ENCODE measurements at regions not wholly inside any gene's neighbourhood (a gene's known extent, or its start where the extent isn't known, plus 50 kb on each side); places are given as distances from the start of the nearest gene placed in this dataset.

DNA sequence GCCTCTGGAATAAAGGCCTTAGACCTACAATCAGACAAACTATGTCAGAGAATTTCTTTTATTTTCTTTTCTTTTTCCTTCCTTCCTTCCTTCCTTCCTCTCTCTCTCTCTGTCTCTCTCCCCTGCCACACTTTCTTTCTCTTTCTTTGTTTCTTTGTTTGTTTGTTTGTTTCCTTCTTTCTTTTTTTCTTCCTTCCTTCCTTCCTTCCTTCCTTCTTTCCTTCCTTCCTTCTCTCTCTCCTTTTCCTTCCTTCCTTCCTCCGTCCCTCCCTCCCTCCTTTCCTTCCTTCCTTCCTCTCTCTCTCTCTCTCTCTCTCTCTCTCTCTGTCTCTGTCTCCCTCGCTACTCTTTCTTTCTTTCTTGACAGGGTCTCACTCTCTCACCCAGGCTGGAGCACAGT lies 242.6 kb downstream of the GATA3 start:
- H3K36me3 Mint-ChIP-seq (ENCODE audit: insufficient read depth), result no peaks in the 10 kb centered on the region
- H3K9me3 Mint-ChIP-seq (ENCODE audit: low read depth), result no peaks in the 10 kb centered on the region
- no peak for DNase-seq (ENCODE audit: low spot score, unreplicated experiment)
- H3K27ac Mint-ChIP-seq, result no peak overlapping the region
- H3K4me3 Mint-ChIP-seq (ENCODE audit: low read depth), result no peak overlapping the region
- peaks cover 6% of the 10 kb centered on the region for H3K4me1 Mint-ChIP-seq (ENCODE audit: low read depth)
- peaks cover 77% of the 10 kb centered on the region for H3K27me3 Mint-ChIP-seq
- TF ChIP-seq, protein P1, sequence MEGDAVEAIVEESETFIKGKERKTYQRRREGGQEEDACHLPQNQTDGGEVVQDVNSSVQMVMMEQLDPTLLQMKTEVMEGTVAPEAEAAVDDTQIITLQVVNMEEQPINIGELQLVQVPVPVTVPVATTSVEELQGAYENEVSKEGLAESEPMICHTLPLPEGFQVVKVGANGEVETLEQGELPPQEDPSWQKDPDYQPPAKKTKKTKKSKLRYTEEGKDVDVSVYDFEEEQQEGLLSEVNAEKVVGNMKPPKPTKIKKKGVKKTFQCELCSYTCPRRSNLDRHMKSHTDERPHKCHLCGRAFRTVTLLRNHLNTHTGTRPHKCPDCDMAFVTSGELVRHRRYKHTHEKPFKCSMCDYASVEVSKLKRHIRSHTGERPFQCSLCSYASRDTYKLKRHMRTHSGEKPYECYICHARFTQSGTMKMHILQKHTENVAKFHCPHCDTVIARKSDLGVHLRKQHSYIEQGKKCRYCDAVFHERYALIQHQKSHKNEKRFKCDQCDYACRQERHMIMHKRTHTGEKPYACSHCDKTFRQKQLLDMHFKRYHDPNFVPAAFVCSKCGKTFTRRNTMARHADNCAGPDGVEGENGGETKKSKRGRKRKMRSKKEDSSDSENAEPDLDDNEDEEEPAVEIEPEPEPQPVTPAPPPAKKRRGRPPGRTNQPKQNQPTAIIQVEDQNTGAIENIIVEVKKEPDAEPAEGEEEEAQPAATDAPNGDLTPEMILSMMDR (IDR thresholded peaks at IDR 0.05; ENCODE audit: unreplicated experiment), result no peak

DNA sequence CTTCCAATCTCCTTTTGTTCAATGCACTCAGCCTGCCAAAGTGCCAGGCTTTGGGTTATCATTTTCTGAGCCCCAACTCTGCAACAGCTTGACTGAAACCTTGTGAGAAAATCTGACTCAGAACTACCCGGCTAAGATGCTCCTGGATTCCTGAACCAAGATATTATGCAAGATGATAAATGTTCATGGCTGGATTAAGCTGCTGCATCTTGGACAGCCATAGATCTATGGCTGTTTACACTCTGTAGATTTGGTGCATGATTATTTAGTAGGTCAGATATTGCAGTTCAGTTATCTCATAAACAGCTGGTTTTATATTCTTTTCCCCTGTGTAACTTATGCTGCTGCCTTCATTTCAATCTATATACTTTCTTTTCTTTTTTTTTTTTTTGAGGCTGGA lies 243.5 kb downstream of the GATA3 start:
- Mint-ChIP-seq H3K4me3 (ENCODE audit: low read depth) (no peak overlapping the region), H3K4me1 (ENCODE audit: low read depth) (peaks cover 6% of the 10 kb centered on the region), H3K27me3 (peaks cover 80% of the 10 kb centered on the region), H3K9me3 (ENCODE audit: low read depth) (no peaks in the 10 kb centered on the region), H3K36me3 (ENCODE audit: insufficient read depth) (no peaks in the 10 kb centered on the region), H3K27ac (no peak overlapping the region)
- no peak for DNase-seq (ENCODE audit: low spot score, unreplicated experiment)
- TF ChIP-seq, protein P1 (IDR thresholded peaks at IDR 0.05; ENCODE audit: unreplicated experiment), result no peak

DNA sequence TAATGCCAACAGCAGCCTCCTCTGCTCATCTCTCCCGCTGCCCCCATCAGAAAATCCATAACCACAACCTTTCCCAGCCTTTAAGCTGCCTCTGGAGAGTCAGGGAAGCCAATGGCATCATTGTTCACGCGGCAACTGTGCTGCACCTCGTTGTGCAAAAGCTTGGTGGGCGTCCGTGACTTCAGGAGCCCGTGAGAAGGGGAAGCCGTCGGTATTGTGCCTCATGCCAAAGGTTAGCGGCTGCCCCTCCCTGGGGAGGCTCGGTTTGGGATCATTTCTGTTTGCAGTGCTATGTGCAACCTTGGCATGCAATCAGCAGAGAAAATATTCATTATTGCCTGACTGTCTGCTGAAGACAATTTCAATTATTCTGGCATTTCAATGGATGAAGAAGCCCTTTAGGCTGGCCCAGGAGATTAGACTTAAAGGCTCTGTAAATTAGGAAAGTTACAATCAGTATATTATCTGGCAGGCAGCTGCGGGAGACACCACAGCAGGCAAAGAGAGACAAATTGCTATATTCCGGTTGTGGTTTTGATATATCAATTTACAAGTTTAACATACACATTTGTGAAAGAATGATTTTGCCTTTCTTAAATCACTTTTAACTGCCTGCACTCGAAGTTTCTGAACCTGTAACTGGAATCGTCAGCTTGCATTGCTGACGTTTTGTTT lies 244.5 kb downstream of the GATA3 start:
- Mint-ChIP-seq H3K27ac (no peak overlapping the region), H3K4me1 (ENCODE audit: low read depth) (peaks cover 6% of the 10 kb centered on the region), H3K27me3 (peaks cover 83% of the 10 kb centered on the region), H3K36me3 (ENCODE audit: insufficient read depth) (no peaks in the 10 kb centered on the region), H3K9me3 (ENCODE audit: low read depth) (no peaks in the 10 kb centered on the region), H3K4me3 (ENCODE audit: low read depth) (no peak overlapping the region)
- no peak for DNase-seq (ENCODE audit: low spot score, unreplicated experiment)
- TF ChIP-seq, protein P1 (IDR thresholded peaks at IDR 0.05; ENCODE audit: unreplicated experiment), result no peak

DNA sequence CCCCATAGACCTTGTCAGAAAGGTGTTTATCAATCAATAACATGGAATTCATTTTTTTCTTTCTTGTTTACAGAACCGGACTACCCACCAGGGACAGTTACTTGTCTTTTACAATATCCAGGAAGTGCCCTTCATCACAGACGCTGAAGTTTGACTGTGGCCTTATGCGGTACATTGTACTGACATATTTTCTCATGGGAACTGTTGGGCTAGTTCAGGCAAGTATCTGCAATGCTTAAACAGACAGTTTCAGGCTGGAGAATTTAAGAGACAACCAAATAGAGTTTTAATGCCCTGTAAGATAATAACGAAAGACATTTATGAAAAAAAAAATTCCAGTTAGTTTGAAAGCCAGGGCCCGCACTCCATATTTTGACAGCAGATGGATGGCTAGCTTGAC lies 246.4 kb downstream of the GATA3 start:
- no peak for DNase-seq (ENCODE audit: low spot score, unreplicated experiment)
- Mint-ChIP-seq H3K4me1 (ENCODE audit: low read depth) (peaks cover 6% of the 10 kb centered on the region), H3K9me3 (ENCODE audit: low read depth) (peaks cover 4% of the 10 kb centered on the region), H3K27me3 (peaks cover 84% of the 10 kb centered on the region), H3K4me3 (ENCODE audit: low read depth) (no peak overlapping the region), H3K36me3 (ENCODE audit: insufficient read depth) (no peaks in the 10 kb centered on the region), H3K27ac (no peak overlapping the region)
- TF ChIP-seq, protein P1 (IDR thresholded peaks at IDR 0.05; ENCODE audit: unreplicated experiment), result no peak

DNA sequence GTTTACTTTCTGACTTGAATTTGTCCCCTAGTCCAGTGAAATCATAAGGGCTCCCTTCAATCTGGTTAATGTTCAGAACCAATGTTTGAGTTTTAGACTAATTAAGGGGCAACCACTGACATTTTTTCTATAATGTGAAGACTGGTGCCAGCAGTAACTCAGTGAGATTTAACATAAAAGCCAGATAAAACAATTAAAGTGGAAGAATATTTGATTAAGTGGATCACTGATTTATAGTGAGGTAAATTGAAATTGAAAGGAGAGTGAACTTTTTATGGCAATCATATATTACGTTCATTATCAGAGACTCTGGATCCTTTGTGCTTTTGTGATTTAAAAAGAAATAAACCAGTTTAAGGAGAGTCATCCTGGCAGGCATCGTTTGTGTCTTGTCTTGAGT lies 246.8 kb downstream of the GATA3 start:
- TF ChIP-seq, protein P1 (IDR thresholded peaks at IDR 0.05; ENCODE audit: unreplicated experiment), result no peak
- no peak for DNase-seq (ENCODE audit: low spot score, unreplicated experiment)
- Mint-ChIP-seq H3K27me3 (peaks cover 84% of the 10 kb centered on the region), H3K9me3 (ENCODE audit: low read depth) (peaks cover 4% of the 10 kb centered on the region), H3K27ac (no peak overlapping the region), H3K4me3 (ENCODE audit: low read depth) (no peak overlapping the region), H3K36me3 (ENCODE audit: insufficient read depth) (no peaks in the 10 kb centered on the region), H3K4me1 (ENCODE audit: low read depth) (peaks cover 6% of the 10 kb centered on the region)

All from progenitor cell of endocrine pancreas (in vitro differentiated cells).